ENCODE measurements at regions not wholly inside any gene's neighbourhood (a gene's known extent, or its start where the extent isn't known, plus 50 kb on each side); places are given as distances from the start of the nearest gene placed in this dataset.

GRCh38 chr11:69385832-69386427, 92.0 kb downstream of the MYEOV start:
- DNase-seq (ENCODE audit: low read depth): no peak
- no peak overlapping the region for H3K4me3 ChIP-seq (ENCODE audit: insufficient read depth, low read depth, low read length)
- no peak overlapping the region for H3K27ac Mint-ChIP-seq (ENCODE audit: unreplicated experiment)

GRCh38 chr11:69386594-69387408, 92.8 kb downstream of the MYEOV start:
- Histone ChIP-seq H3K79me2 (ENCODE audit: insufficient read depth, low read length) (no peaks in the 10 kb centered on the region), H3K27ac (ENCODE audit: low read depth, low read length) (no peak overlapping the region), H3K4me2 (ENCODE audit: low read length) (no peak overlapping the region), H3K4me1 (ENCODE audit: insufficient read depth, low read length) (no peaks in the 10 kb centered on the region), H3K9me3 (ENCODE audit: insufficient read depth, low read depth, low read length) (peaks cover 13% of the 10 kb centered on the region), H4K20me1 (ENCODE audit: insufficient read depth, low read length) (no peaks in the 10 kb centered on the region), H2AFZ (ENCODE audit: low read depth, low read length) (no peak overlapping the region), H3K36me3 (ENCODE audit: insufficient read depth, low read length) (no peaks in the 10 kb centered on the region), H3K27me3 (ENCODE audit: insufficient read depth, low read length) (peaks cover 2% of the 10 kb centered on the region), H3K4me3 (ENCODE audit: insufficient read depth, low read depth, low read length) (no peak overlapping the region), H3K9ac (ENCODE audit: low read length) (no peak overlapping the region)
- DNase-seq (ENCODE audit: low read depth) (no peak), FAIRE-seq (no peak)
- Mint-ChIP-seq H3K4me1 (ENCODE audit: low read depth, unreplicated experiment) (no peaks in the 10 kb centered on the region), H3K4me3 (ENCODE audit: unreplicated experiment) (no peak overlapping the region), H3K27ac (ENCODE audit: unreplicated experiment) (no peak overlapping the region), H3K36me3 (ENCODE audit: low read depth, unreplicated experiment) (no peaks in the 10 kb centered on the region), H3K9me3 (ENCODE audit: unreplicated experiment) (peaks cover 23% of the 10 kb centered on the region), H3K27me3 (ENCODE audit: low read depth, unreplicated experiment) (peaks cover 48% of the 10 kb centered on the region)
- no peak for TF ChIP-seq CTCF (IDR thresholded peaks at IDR 0.05; ENCODE audit: insufficient read depth, low read depth, low read length)

More at GRCh38 chr11:69385832-69386427, 92.0 kb downstream of the MYEOV start:
- FAIRE-seq: no peak
- TF ChIP-seq EZH2 (IDR thresholded peaks at IDR 0.05; ENCODE audit: insufficient read depth, low read length) (no peak), CTCF (IDR thresholded peaks at IDR 0.05; ENCODE audit: insufficient read depth, low read depth, low read length) (no peak)
- Mint-ChIP-seq H3K4me1 (ENCODE audit: low read depth, unreplicated experiment) (peaks cover 2% of the 10 kb centered on the region), H3K4me3 (ENCODE audit: unreplicated experiment) (no peak overlapping the region), H3K9me3 (ENCODE audit: unreplicated experiment) (peaks cover 23% of the 10 kb centered on the region), H3K27me3 (ENCODE audit: low read depth, unreplicated experiment) (peaks cover 48% of the 10 kb centered on the region), H3K36me3 (ENCODE audit: low read depth, unreplicated experiment) (no peaks in the 10 kb centered on the region)
- H3K9ac ChIP-seq (ENCODE audit: low read length): no peak overlapping the region
- no peak overlapping the region for H3K27ac ChIP-seq (ENCODE audit: low read depth, low read length)
- no peak overlapping the region for H2AFZ ChIP-seq (ENCODE audit: low read depth, low read length)
- H3K4me1 ChIP-seq (ENCODE audit: insufficient read depth, low read length): no peaks in the 10 kb centered on the region
- H3K36me3 ChIP-seq (ENCODE audit: insufficient read depth, low read length): no peaks in the 10 kb centered on the region
- H3K27me3 ChIP-seq (ENCODE audit: insufficient read depth, low read length): no peaks in the 10 kb centered on the region
- H3K9me3 ChIP-seq (ENCODE audit: insufficient read depth, low read depth, low read length): peaks cover 13% of the 10 kb centered on the region
- no peaks in the 10 kb centered on the region for H4K20me1 ChIP-seq (ENCODE audit: insufficient read depth, low read length)
- no peak overlapping the region for H3K4me2 ChIP-seq (ENCODE audit: low read length)
- no peaks in the 10 kb centered on the region for H3K79me2 ChIP-seq (ENCODE audit: insufficient read depth, low read length)

GRCh38 chr11:69387409-69387885, 93.5 kb downstream of the MYEOV start:
- Histone ChIP-seq H3K27me3 (ENCODE audit: insufficient read depth, low read length) (peaks cover 2% of the 10 kb centered on the region), H2AFZ (ENCODE audit: low read depth, low read length) (no peak overlapping the region), H3K4me3 (ENCODE audit: insufficient read depth, low read depth, low read length) (no peak overlapping the region), H3K9me3 (ENCODE audit: insufficient read depth, low read depth, low read length) (peaks cover 13% of the 10 kb centered on the region), H4K20me1 (ENCODE audit: insufficient read depth, low read length) (no peaks in the 10 kb centered on the region), H3K4me2 (ENCODE audit: low read length) (no peak overlapping the region), H3K27ac (ENCODE audit: low read depth, low read length) (no peak overlapping the region), H3K4me1 (ENCODE audit: insufficient read depth, low read length) (no peaks in the 10 kb centered on the region), H3K79me2 (ENCODE audit: insufficient read depth, low read length) (no peaks in the 10 kb centered on the region), H3K36me3 (ENCODE audit: insufficient read depth, low read length) (no peaks in the 10 kb centered on the region), H3K9ac (ENCODE audit: low read length) (no peak overlapping the region)
- peaks cover 23% of the 10 kb centered on the region for H3K9me3 Mint-ChIP-seq (ENCODE audit: unreplicated experiment)
- H3K4me3 Mint-ChIP-seq (ENCODE audit: unreplicated experiment): no peak overlapping the region
- no peaks in the 10 kb centered on the region for H3K36me3 Mint-ChIP-seq (ENCODE audit: low read depth, unreplicated experiment)
- peaks cover 51% of the 10 kb centered on the region for H3K27me3 Mint-ChIP-seq (ENCODE audit: low read depth, unreplicated experiment)
- TF ChIP-seq CTCF (IDR thresholded peaks at IDR 0.05; ENCODE audit: insufficient read depth, low read depth, low read length): no peak
- no peak for TF ChIP-seq EZH2 (IDR thresholded peaks at IDR 0.05; ENCODE audit: insufficient read depth, low read length)
- H3K4me1 Mint-ChIP-seq (ENCODE audit: low read depth, unreplicated experiment): no peaks in the 10 kb centered on the region
- FAIRE-seq (no peak), DNase-seq (ENCODE audit: low read depth) (no peak)
- H3K27ac Mint-ChIP-seq (ENCODE audit: unreplicated experiment): no peak overlapping the region

Measured in astrocyte (in vitro differentiated cells and primary cell).